Osteoblast (primary cell): ENCODE measurements at regions not wholly inside any gene's neighbourhood (a gene's known extent, or its start where the extent isn't known, plus 50 kb on each side); places are given as distances from the start of the nearest gene placed in this dataset.
A peak's percentile ranks its signal among the peaks of the same experiment; 100 is the strongest.

Source experiments
- DNase-seq: peaks from one replicate; pipeline ENCODE4 v3.0.0; 2011; ENCODE audit warnings: low spot score, mixed read lengths; ENCODE audit not compliant: insufficient read length; ENCODE audit errors: missing footprints
- H2AFZ ChIP-seq: 2 replicates; pipeline ENCODE4 v1.6.0; 2011; ENCODE audit warnings: mild to moderate bottlenecking, low read length
- H3K27ac ChIP-seq: 2 replicates; pipeline ENCODE4 v1.5.1; 2011; ENCODE audit warnings: mild to moderate bottlenecking, low read depth, low read length, moderate library complexity
- H3K27me3 ChIP-seq: 2 replicates; pipeline ENCODE4 v1.6.0; 2012; ENCODE audit warnings: mild to moderate bottlenecking, control low read depth, inconsistent platforms, low read length, moderate library complexity; ENCODE audit not compliant: insufficient read depth
- H3K36me3 ChIP-seq: 2 replicates; pipeline ENCODE4 v1.5.1; 2011; ENCODE audit warnings: mild to moderate bottlenecking, low read length, control low read depth, moderate library complexity; ENCODE audit not compliant: insufficient read depth
- H3K4me1 ChIP-seq: 2 replicates; pipeline ENCODE4 v1.5.1; 2011; ENCODE audit warnings: mild to moderate bottlenecking, low read length, control low read depth, moderate library complexity; ENCODE audit not compliant: insufficient read depth
- H3K4me2 ChIP-seq: 2 replicates; pipeline ENCODE4 v1.6.0; 2011; ENCODE audit warnings: mild to moderate bottlenecking, low read length; ENCODE audit not compliant: insufficient read depth
- H3K4me3 ChIP-seq: fragments of 200-600 bp; sonication (generic); 3 replicates; pipeline ENCODE4 v1.5.1; 2012; ENCODE audit warnings: mild to moderate bottlenecking, low read length, inconsistent platforms; ENCODE audit not compliant: insufficient read depth
- H3K79me2 ChIP-seq: 2 replicates; pipeline ENCODE4 v1.6.0; 2012; ENCODE audit warnings: mild to moderate bottlenecking, low read length, control low read depth, inconsistent platforms; ENCODE audit not compliant: insufficient read depth
- H3K9me3 ChIP-seq: 2 replicates; pipeline ENCODE4 v1.5.1; 2011; ENCODE audit warnings: low read depth, low read length, control low read depth
- H4K20me1 ChIP-seq: 2 replicates; pipeline ENCODE4 v1.6.0; 2012; ENCODE audit warnings: mild to moderate bottlenecking, low read length, control low read depth; ENCODE audit not compliant: insufficient read depth
- TF ChIP-seq, protein P1 (sequence below): IDR thresholded peaks from 2 replicates; pipeline ENCODE4 v1.5.1; 2011; ENCODE audit warnings: mild to moderate bottlenecking, low read depth, low read length, moderate library complexity; ENCODE audit errors: extremely low read depth

DNA sequence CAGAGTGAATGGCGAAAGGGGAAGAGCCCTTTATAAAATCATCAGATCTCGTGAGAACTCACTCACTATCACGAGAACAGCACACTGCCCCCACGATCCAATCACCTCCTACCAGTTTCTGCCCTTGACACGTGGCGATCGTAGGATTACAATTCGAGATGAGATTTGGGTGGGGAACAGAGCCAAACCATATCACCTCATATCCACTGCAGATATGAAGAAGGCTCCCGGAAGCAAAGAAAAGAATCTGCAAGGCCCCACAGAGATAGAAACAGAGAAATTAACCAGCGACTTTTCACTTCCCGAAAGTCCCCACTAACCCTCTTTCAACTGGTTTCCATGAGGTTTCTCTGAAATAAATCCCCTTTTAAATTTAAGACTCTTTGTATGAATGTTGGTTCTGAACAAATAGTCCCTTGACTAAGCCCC, 86.2 kb upstream of the IRF2BP2 start:
- no peak for DNase-seq
- H3K4me3 ChIP-seq = no peak overlapping the region
- no peak overlapping the region for H2AFZ ChIP-seq
- H3K4me2 ChIP-seq = no peak overlapping the region
- H3K27me3 ChIP-seq = no peaks in the 10 kb centered on the region
- no peaks in the 10 kb centered on the region for H3K36me3 ChIP-seq
- peaks cover 19% of the 10 kb centered on the region for H3K4me1 ChIP-seq
- H3K79me2 ChIP-seq = no peaks in the 10 kb centered on the region
- H3K27ac ChIP-seq = no peak overlapping the region
- H4K20me1 ChIP-seq = no peaks in the 10 kb centered on the region
- TF ChIP-seq, protein P1, sequence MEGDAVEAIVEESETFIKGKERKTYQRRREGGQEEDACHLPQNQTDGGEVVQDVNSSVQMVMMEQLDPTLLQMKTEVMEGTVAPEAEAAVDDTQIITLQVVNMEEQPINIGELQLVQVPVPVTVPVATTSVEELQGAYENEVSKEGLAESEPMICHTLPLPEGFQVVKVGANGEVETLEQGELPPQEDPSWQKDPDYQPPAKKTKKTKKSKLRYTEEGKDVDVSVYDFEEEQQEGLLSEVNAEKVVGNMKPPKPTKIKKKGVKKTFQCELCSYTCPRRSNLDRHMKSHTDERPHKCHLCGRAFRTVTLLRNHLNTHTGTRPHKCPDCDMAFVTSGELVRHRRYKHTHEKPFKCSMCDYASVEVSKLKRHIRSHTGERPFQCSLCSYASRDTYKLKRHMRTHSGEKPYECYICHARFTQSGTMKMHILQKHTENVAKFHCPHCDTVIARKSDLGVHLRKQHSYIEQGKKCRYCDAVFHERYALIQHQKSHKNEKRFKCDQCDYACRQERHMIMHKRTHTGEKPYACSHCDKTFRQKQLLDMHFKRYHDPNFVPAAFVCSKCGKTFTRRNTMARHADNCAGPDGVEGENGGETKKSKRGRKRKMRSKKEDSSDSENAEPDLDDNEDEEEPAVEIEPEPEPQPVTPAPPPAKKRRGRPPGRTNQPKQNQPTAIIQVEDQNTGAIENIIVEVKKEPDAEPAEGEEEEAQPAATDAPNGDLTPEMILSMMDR = no peak
- no peaks in the 10 kb centered on the region for H3K9me3 ChIP-seq

DNA sequence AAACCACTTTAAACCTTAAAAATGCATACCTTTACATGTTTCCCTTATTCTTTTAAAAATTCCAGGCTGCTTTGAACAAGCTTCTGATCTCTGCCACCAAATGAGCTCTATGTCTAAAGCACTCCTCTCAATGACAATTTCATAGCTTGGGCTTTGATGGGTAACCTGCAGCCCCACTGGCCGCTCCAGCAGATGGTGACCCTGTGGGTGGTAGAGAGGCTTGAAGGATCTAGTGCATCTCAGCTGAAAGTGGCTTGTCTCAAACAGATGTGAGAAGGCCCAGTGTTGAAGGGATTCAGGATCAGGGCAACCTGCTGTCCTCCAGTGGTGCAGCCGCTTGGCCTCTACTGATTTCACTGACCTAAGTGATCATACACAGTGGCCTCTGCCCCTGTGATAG, 84.7 kb upstream of the IRF2BP2 start:
- no peaks in the 10 kb centered on the region for H3K79me2 ChIP-seq
- no peak overlapping the region for H3K4me3 ChIP-seq
- no peaks in the 10 kb centered on the region for H3K36me3 ChIP-seq
- no peak overlapping the region for H3K27ac ChIP-seq
- H4K20me1 ChIP-seq = no peaks in the 10 kb centered on the region
- H2AFZ ChIP-seq = no peak overlapping the region
- no peaks in the 10 kb centered on the region for H3K9me3 ChIP-seq
- peaks cover 6% of the 10 kb centered on the region for H3K4me1 ChIP-seq
- no peaks in the 10 kb centered on the region for H3K27me3 ChIP-seq
- no peak overlapping the region for H3K4me2 ChIP-seq
- DNase-seq = no peak
- TF ChIP-seq, protein P1 = no peak

DNA sequence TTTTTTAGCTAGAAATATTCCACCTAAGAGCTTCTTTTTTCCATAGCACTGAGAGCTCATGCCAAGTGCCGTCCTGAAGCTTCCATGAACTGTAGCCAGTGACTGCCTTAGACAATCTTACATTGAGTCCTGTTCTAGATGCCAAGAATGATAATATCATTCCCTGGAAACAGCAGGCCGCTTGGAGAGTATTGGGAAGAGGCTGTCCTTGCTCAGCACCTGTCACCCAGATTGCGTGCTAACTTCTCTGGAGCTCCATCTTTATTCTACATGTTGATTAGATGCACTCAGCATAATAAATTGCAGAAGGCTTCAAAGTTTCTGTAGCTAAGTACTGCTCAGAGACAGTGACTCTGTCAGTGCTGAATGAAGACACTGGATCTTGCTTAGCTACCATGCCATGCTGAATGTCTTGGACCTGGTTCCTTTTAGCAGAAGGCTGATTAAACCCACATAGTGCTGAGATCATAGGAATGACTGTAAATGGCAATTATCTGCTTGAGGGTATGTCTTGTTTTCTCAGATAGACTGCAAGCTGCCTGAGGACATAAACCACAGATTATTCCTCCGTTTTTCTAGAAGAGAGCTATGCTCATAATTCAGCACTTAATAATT, 83.1 kb upstream of the IRF2BP2 start:
- H3K4me1 ChIP-seq = peaks cover 4% of the 10 kb centered on the region
- no peak overlapping the region for H2AFZ ChIP-seq
- H3K4me3 ChIP-seq = no peak overlapping the region
- DNase-seq = no peak
- TF ChIP-seq, protein P1 = no peak
- no peak overlapping the region for H3K4me2 ChIP-seq
- H4K20me1 ChIP-seq = no peaks in the 10 kb centered on the region
- H3K9me3 ChIP-seq = no peaks in the 10 kb centered on the region
- H3K27ac ChIP-seq = no peak overlapping the region
- H3K36me3 ChIP-seq = no peaks in the 10 kb centered on the region
- no peaks in the 10 kb centered on the region for H3K27me3 ChIP-seq
- no peaks in the 10 kb centered on the region for H3K79me2 ChIP-seq

DNA sequence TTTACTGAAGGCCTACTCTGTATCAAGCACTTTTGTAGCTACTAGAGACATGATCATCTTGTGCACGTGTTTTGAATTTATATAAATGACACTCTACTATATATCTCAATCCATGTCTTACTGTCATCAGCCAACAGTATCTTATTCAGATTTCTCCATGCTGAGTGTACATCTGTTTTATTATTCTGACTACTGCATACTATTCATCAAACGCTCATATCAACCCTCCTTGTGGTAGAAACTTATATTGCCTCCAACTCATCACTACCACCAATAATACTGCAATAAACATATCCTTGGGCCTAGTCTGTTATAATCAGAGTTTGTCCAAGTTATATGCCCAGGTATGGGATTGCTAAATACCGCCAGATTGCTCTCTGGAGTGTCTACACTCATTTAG, 81.6 kb upstream of the IRF2BP2 start:
- Histone ChIP-seq H3K4me2 (no peak overlapping the region), H3K79me2 (no peaks in the 10 kb centered on the region), H3K4me1 (peaks cover 4% of the 10 kb centered on the region), H3K27ac (peak overlapping the region; percentile 40), H3K27me3 (no peaks in the 10 kb centered on the region), H3K4me3 (no peak overlapping the region), H3K36me3 (no peaks in the 10 kb centered on the region), H4K20me1 (no peaks in the 10 kb centered on the region), H3K9me3 (no peaks in the 10 kb centered on the region), H2AFZ (peak overlapping the region; percentile 30)
- TF ChIP-seq, protein P1 = peak; percentile 54
- peak; percentile 77 for DNase-seq
